ENCODE measurements at regions not wholly inside any gene's neighbourhood (a gene's known extent, or its start where the extent isn't known, plus 50 kb on each side); places are given as distances from the start of the nearest gene placed in this dataset.

DNA sequence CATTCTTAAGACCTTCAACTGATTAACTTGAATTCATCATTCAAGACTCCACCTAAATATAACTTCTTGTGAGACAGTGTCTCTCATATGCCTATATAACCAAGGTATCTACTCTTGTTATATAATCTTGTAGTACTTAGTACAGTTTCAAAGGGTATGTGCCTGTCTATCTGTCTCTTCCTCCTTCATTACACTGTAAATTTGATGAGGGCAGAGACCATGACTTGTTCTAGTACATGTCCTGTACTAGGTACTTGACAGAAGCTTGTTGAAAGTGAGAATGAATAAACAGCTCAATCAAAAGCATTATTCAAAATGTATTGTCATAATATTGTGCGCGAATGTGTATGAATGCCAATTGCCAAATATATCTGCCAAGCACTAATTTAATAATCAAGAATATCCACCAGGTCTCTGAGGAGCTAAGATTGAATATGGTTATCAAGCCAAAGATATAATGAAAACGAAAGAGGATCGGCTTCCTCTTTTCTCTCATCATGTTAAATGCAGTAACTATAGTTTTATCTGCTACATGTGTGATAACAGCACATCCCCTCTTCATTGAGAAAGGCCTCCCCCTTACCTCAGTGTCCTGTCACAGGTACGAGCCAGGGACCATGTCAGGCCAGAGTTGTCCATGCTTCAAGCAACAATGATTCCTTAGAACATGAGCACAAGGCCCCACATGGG lies 117.3 kb downstream of the UCHL5 start:
- TF ChIP-seq POLR2A (IDR thresholded peaks at IDR 0.05) (no peak), CTCF (IDR thresholded peaks at IDR 0.05) (no peak)

All from thyroid gland (tissue), 4 donors.